ENCODE measurements at regions not wholly inside any gene's neighbourhood (a gene's known extent, or its start where the extent isn't known, plus 50 kb on each side); places are given as distances from the start of the nearest gene placed in this dataset.

GRCh38 chr6:54619102-54619501, 227.5 kb upstream of the FAM83B start:
- no peak overlapping the region for H3K27ac ChIP-seq
- no peaks in the 10 kb centered on the region for H3K27me3 ChIP-seq
- peaks cover 0 to 17% (median 12%) of the 10 kb centered on the region in 4 donors for H3K4me1 ChIP-seq
- no peaks in the 10 kb centered on the region for H3K36me3 ChIP-seq
- no peaks in the 10 kb centered on the region for H3K9me3 ChIP-seq
- H3K4me3 ChIP-seq: no peak overlapping the region
- TF ChIP-seq EP300 (IDR thresholded peaks at IDR 0.05): no peak
- no peak for TF ChIP-seq CTCF (IDR thresholded peaks at IDR 0.05)
- no peak for TF ChIP-seq POLR2A (IDR thresholded peaks at IDR 0.05)
- TF ChIP-seq POLR2AphosphoS5 (IDR thresholded peaks at IDR 0.05): no peak
- DNase-seq: no peak
- intact Hi-C loops (cut with DNase I): no loop called here
- WGBS, 2 donors: 87 to 93% methylated on average over 2 of the region's 2 CpGs

GRCh38 chr6:54621285-54621684, 225.3 kb upstream of the FAM83B start:
- intact Hi-C loops (cut with DNase I): no loop called here

GRCh38 chr6:54624216-54624615, 222.4 kb upstream of the FAM83B start:
- no peak overlapping the region for H3K4me3 ChIP-seq
- intact Hi-C loops (cut with DNase I): no loop called here
- no peak for DNase-seq
- no peaks in the 10 kb centered on the region for H3K4me1 ChIP-seq
- H3K9me3 ChIP-seq: no peaks in the 10 kb centered on the region
- TF ChIP-seq POLR2AphosphoS5 (IDR thresholded peaks at IDR 0.05) (no peak), EP300 (IDR thresholded peaks at IDR 0.05) (no peak), CTCF (IDR thresholded peaks at IDR 0.05) (no peak), POLR2A (IDR thresholded peaks at IDR 0.05) (no peak)
- H3K27ac ChIP-seq: no peak overlapping the region
- 93% methylated on average over 1 of the region's 1 CpG for WGBS, 2 donors
- H3K27me3 ChIP-seq: no peaks in the 10 kb centered on the region
- H3K36me3 ChIP-seq: no peaks in the 10 kb centered on the region

More at GRCh38 chr6:54621285-54621684, 225.3 kb upstream of the FAM83B start:
- peaks cover 0 to 17% (median 12%) of the 10 kb centered on the region in 4 donors for H3K4me1 ChIP-seq
- H3K27me3 ChIP-seq: no peaks in the 10 kb centered on the region
- no peaks in the 10 kb centered on the region for H3K9me3 ChIP-seq
- no peak overlapping the region for H3K27ac ChIP-seq
- no peak overlapping the region for H3K4me3 ChIP-seq
- TF ChIP-seq EP300 (IDR thresholded peaks at IDR 0.05) (no peak), CTCF (IDR thresholded peaks at IDR 0.05) (no peak), POLR2A (IDR thresholded peaks at IDR 0.05) (no peak), POLR2AphosphoS5 (IDR thresholded peaks at IDR 0.05) (no peak)
- H3K36me3 ChIP-seq: no peaks in the 10 kb centered on the region
- DNase-seq: no peak

- intact Hi-C loops (cut with DNase I): no loop called here
- no peaks in the 10 kb centered on the region for H3K36me3 ChIP-seq
- TF ChIP-seq POLR2A (IDR thresholded peaks at IDR 0.05) (no peak), EP300 (IDR thresholded peaks at IDR 0.05) (no peak), POLR2AphosphoS5 (IDR thresholded peaks at IDR 0.05) (no peak), CTCF (IDR thresholded peaks at IDR 0.05) (no peak)
- no peaks in the 10 kb centered on the region for H3K4me1 ChIP-seq
- no peak overlapping the region for H3K4me3 ChIP-seq
- no peaks in the 10 kb centered on the region for H3K9me3 ChIP-seq
- H3K27ac ChIP-seq: no peak overlapping the region
- no peak for DNase-seq
- WGBS, 2 donors: 86 to 96% methylated on average over 5 of the region's 5 CpGs
- H3K27me3 ChIP-seq: no peaks in the 10 kb centered on the region
Observed at GRCh38 chr6:54624779-54625178, 221.8 kb upstream of the FAM83B start.

GRCh38 chr6:54629131-54629530, 217.4 kb upstream of the FAM83B start:
- Histone ChIP-seq H3K36me3 (no peaks in the 10 kb centered on the region), H3K4me1 (no peaks in the 10 kb centered on the region), H3K9me3 (no peaks in the 10 kb centered on the region), H3K27me3 (no peaks in the 10 kb centered on the region), H3K4me3 (no peak overlapping the region), H3K27ac (no peak overlapping the region)
- intact Hi-C loops (cut with DNase I): no loop called here
- TF ChIP-seq EP300 (IDR thresholded peaks at IDR 0.05) (no peak), POLR2AphosphoS5 (IDR thresholded peaks at IDR 0.05) (no peak), CTCF (IDR thresholded peaks at IDR 0.05) (no peak), POLR2A (IDR thresholded peaks at IDR 0.05) (no peak)
- WGBS, 2 donors: 75 to 83% methylated on average over 1 of the region's 1 CpG
- DNase-seq: no peak
